BJ (cell line): ENCODE measurements at regions not wholly inside any gene's neighbourhood (a gene's known extent, or its start where the extent isn't known, plus 50 kb on each side); places are given as distances from the start of the nearest gene placed in this dataset.

Experiments
- CTCF ChIA-PET: fragments of 350-600 bp; formaldehyde crosslinking; extraction: SDS; loops from one replicate; lab custom pipeline; 2021; ENCODE audit warnings: antibody characterized with exemption, inconsistent platforms; lab: Yijun Ruan, JAX
- POLR2A ChIA-PET: fragments of 300-600 bp; sonication (Branson Sonifier 250); formaldehyde crosslinking; extraction: SDS; loops from one replicate; lab custom pipeline; 2021; ENCODE audit warnings: antibody characterized with exemption; lab: Charles Lee
- DNase-seq: peaks from one replicate; pipeline ENCODE4 v3.0.0-alpha.2; 2011; ENCODE audit warnings: low read depth
- H3K27me3 ChIP-seq: 2 replicates; pipeline ENCODE4 v1.6.0; 2011; ENCODE audit warnings: low read length; ENCODE audit not compliant: control insufficient read depth, insufficient read depth
- H3K36me3 ChIP-seq: 2 replicates; pipeline ENCODE4 v1.5.1; 2011; ENCODE audit warnings: low read length; ENCODE audit not compliant: control insufficient read depth, insufficient read depth
- H3K4me3 ChIP-seq: 2 replicates; pipeline ENCODE4 v1.5.1; 2011; ENCODE audit warnings: low read depth, mild to moderate bottlenecking, control low read depth, low read length
- CTCF ChIP-seq: IDR thresholded peaks from 2 replicates; pipeline ENCODE4 v1.5.1; 2011; ENCODE audit warnings: low read depth, mild to moderate bottlenecking, control low read depth, inconsistent platforms, low read length, moderate library complexity; ENCODE audit not compliant: insufficient read depth

DNA sequence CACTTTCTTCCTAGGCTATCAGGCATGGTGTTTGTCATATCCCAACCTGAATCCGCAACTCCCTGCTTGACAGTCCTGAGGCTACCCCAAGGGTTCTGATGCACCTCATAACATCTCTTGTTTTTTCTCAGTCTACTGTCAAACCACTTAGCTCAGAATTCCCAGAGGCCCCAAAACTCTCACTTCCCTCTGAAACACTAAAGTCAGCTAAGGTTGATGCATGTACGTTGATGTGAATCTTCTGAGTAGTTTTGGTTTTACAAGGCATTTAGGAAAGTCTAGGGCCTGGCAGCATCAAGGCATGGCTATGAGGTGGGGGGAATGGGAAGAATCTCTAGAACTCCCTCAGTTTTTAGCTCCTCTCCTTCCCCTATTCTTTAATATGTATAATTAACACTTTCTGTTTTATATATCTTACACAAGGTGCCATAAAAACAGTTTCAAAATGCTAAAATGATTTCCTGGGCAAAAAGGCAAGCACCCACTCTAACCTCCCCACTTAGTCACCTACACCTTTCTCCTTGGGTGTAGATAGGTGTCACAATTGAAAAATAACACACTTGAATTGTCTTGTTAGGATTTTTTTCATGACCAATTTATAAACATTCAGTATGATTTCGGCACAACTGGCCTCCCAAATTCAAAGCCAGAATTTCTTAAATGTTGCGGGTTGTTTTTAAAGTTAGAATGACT is 71.4 kb upstream of the TANK start:
- H3K4me3 ChIP-seq = no peak overlapping the region
- CTCF ChIA-PET = no interaction called here
- H3K36me3 ChIP-seq = no peaks in the 10 kb centered on the region
- H3K27me3 ChIP-seq = no peaks in the 10 kb centered on the region
- POLR2A ChIA-PET = no interaction called here
- no peak for DNase-seq
- no peak for TF ChIP-seq CTCF

GRCh38 chr2:161090411-161090810 is 69.8 kb upstream of the TANK start:
- POLR2A ChIA-PET = no interaction called here
- CTCF ChIA-PET = interaction anchor here (1.3 kb wide), 1 partner anchor 20 kb away, joined by 3 read pairs; no protein-coding TSS in a partner anchor
- no peak for TF ChIP-seq CTCF
- H3K27me3 ChIP-seq = no peaks in the 10 kb centered on the region
- DNase-seq = no peak
- no peak overlapping the region for H3K4me3 ChIP-seq
- H3K36me3 ChIP-seq = no peaks in the 10 kb centered on the region

GRCh38 chr2:161095314-161095713 is 64.9 kb upstream of the TANK start:
- TF ChIP-seq CTCF = no peak
- no peak for DNase-seq
- no peak overlapping the region for H3K4me3 ChIP-seq
- no peaks in the 10 kb centered on the region for H3K27me3 ChIP-seq
- POLR2A ChIA-PET = no interaction called here
- CTCF ChIA-PET = no interaction called here
- H3K36me3 ChIP-seq = no peaks in the 10 kb centered on the region

DNA sequence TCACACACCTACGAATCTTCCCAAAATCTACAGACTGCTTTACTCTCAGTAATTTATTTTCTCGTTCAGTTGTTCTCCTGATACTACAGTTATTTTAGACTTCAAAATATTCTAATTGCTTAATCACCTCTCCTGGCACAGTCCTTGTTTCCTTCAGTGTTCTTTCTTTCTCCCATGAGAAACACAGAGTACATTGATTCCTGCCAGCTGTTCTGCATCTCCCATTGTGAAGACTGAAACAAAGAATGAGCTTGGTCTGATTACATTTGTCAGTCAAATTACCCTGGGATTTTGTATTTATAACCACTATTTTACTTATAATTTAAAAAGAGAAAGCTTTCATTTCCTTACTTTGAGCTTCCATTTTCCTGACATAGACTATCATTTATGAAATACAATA is 63.9 kb upstream of the TANK start:
- no peak for TF ChIP-seq CTCF
- ChIA-PET POLR2A (interaction anchor here (0.6 kb wide), 1 partner anchor 375 kb away, joined by 3 read pairs; no protein-coding TSS in a partner anchor), CTCF (no interaction called here)
- no peak for DNase-seq
- H3K4me3 ChIP-seq = no peak overlapping the region
- H3K27me3 ChIP-seq = no peaks in the 10 kb centered on the region
- no peaks in the 10 kb centered on the region for H3K36me3 ChIP-seq

- no peaks in the 10 kb centered on the region for H3K27me3 ChIP-seq
- ChIA-PET POLR2A (no interaction called here), CTCF (no interaction called here)
- H3K36me3 ChIP-seq = no peaks in the 10 kb centered on the region
- DNase-seq = no peak
- TF ChIP-seq CTCF = no peak
- H3K4me3 ChIP-seq = no peak overlapping the region
Observed at GRCh38 chr2:161097157-161097556, 63.1 kb upstream of the TANK start.
